A673 (cell line): ENCODE measurements at regions not wholly inside any gene's neighbourhood (a gene's known extent, or its start where the extent isn't known, plus 50 kb on each side); places are given as distances from the start of the nearest gene placed in this dataset.
"Not testable (repeated sequence)": the region's sequence is repeated elsewhere in the genome, so short reads cannot be mapped to it uniquely, and the experiment has no call there.

Source experiments
- BruUV-seq: library from RNA; stranded (reverse); fragments of 400-500 nt; replicated peaks from 2 replicates; lab custom pipeline; 2021; lab: Mats Ljungman, UMichigan
- CTCF ChIA-PET: fragments of 300-600 bp; sonication (Branson Sonifier 250); formaldehyde crosslinking; loops from one replicate; lab custom pipeline; 2022; ENCODE audit warnings: antibody characterized with exemption; lab: Charles Lee
- POLR2A ChIA-PET: fragments of 300-600 bp; sonication (Branson Sonifier 250); formaldehyde crosslinking; loops from one replicate; lab custom pipeline; 2022; ENCODE audit warnings: antibody characterized with exemption; ENCODE audit not compliant: low non-redundant PET; lab: Charles Lee
- DNase-seq: peaks from one replicate; pipeline ENCODE4 v3.0.0-alpha.2; 2015; ENCODE audit warnings: low spot score
- H3K27ac ChIP-seq: fragments of 200-600 bp; sonication (generic); 2 replicates; pipeline ENCODE4 v1.5.1; 2016; ENCODE audit warnings: mixed run types, low read depth, mild to moderate bottlenecking, mixed read lengths, antibody characterized with exemption, low read length; ENCODE audit not compliant: poor library complexity, severe bottlenecking
- H3K27me3 ChIP-seq: fragments of 200-600 bp; sonication (generic); replicated peaks from 2 replicates; pipeline ENCODE4 v1.6.1; 2017; ENCODE audit warnings: mixed run types, low read depth, mild to moderate bottlenecking, mixed read lengths, antibody characterized with exemption, low read length; ENCODE audit not compliant: insufficient read depth, poor library complexity
- H3K36me3 ChIP-seq: fragments of 200-600 bp; sonication (generic); 2 replicates; pipeline ENCODE4 v1.6.1; 2016; ENCODE audit warnings: mixed run types, mild to moderate bottlenecking, mixed read lengths, antibody characterized with exemption, low read length; ENCODE audit not compliant: insufficient read depth, poor library complexity, severe bottlenecking
- H3K4me1 ChIP-seq: fragments of 200-600 bp; sonication (generic); 2 replicates; pipeline ENCODE4 v1.6.1; 2017; ENCODE audit warnings: mixed run types, mild to moderate bottlenecking, mixed read lengths, antibody characterized with exemption, low read length; ENCODE audit not compliant: insufficient read depth, poor library complexity, severe bottlenecking
- H3K4me3 ChIP-seq: fragments of 200-600 bp; sonication (generic); 2 replicates; pipeline ENCODE4 v1.5.1; 2016; ENCODE audit warnings: low read depth, mixed run types, mild to moderate bottlenecking, mixed read lengths, low read length; ENCODE audit not compliant: poor library complexity, severe bottlenecking
- H3K9me3 ChIP-seq: fragments of 200-600 bp; sonication (generic); 2 replicates; pipeline ENCODE4 v1.6.1; 2016; ENCODE audit warnings: mixed run types, low read depth, mild to moderate bottlenecking, mixed read lengths, antibody characterized with exemption, low read length; ENCODE audit not compliant: poor library complexity, severe bottlenecking
- EZH2 ChIP-seq: fragments of 200-600 bp; sonication (generic); IDR thresholded peaks from 2 replicates; pipeline ENCODE4 v1.6.1; 2017; ENCODE audit warnings: borderline replicate concordance, low read depth, mild to moderate bottlenecking, mixed read lengths, antibody characterized with exemption, low read length; ENCODE audit not compliant: poor library complexity, severe bottlenecking
- intact Hi-C: fragments of 100-400 bp; cut with micrococcal nuclease; formaldehyde crosslinking; loops from one replicate; pipeline ENCODE4 v1.10.0; 2022; ENCODE audit not compliant: unreplicated experiment
- TF ChIP-seq, protein P1 (sequence below): fragments of 300-800, 200-600 bp; sonication (generic); conservative IDR thresholded peaks from 2 replicates; pipeline ENCODE4 v1.5.1; 2017; ENCODE audit warnings: low read depth, mild to moderate bottlenecking, antibody characterized with exemption, low read length, moderate library complexity, mixed read lengths

DNA sequence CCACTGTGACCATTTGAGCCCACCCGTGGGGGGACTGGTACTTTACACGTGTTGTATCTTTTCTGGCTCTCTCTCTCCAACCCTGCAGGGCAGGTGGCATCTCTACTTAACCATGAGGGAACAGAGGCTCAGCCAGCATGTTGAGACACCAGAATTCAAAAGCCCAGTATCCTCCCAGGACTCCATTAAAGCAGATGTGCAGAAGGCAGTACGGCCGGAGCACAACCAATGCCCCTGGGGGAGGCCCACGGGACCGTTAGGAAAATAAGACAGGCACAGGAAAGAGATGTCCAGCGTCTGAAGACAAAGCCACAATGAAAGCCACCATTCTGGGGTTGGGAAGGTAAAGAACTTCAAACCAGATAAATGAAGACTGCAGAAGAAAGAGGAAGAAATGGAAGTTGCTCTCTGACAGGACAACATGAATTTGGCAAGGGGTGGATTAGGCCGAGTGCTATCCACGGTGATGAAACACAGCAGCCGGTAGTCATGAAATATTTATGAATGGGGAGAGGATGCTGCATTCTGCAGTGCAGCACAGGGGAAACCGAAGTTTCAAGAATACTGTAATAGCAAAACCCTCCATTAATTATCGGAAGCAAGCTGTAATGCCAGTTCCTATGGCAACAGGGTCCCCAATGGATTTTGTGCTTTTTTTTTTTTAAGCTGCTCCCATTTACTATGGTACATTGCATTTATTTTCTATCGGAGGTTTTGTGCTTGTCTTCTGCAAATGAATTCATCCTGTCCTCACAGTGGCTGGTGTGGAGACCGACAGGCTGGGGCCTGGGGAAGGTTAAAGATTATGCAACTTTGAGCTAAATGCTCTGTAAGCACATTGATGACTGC is 179.4 kb downstream of the NRN1 start:
- intact Hi-C loops, result loop anchor here (10.0 kb wide), 1 partner anchor 168 kb away; no protein-coding TSS in a partner anchor
- Histone ChIP-seq H3K36me3 (no peaks in the 10 kb centered on the region), H3K27ac (no peak overlapping the region), H3K4me1 (peaks cover 10% of the 10 kb centered on the region), H3K27me3 (no peaks in the 10 kb centered on the region), H3K4me3 (no peak overlapping the region), H3K9me3 (no peaks in the 10 kb centered on the region)
- CTCF ChIA-PET, result no interaction called here
- POLR2A ChIA-PET, result no interaction called here
- no TSS peak for BruUV-seq
- peak; percentile 53 for DNase-seq
- TF ChIP-seq, protein P1, sequence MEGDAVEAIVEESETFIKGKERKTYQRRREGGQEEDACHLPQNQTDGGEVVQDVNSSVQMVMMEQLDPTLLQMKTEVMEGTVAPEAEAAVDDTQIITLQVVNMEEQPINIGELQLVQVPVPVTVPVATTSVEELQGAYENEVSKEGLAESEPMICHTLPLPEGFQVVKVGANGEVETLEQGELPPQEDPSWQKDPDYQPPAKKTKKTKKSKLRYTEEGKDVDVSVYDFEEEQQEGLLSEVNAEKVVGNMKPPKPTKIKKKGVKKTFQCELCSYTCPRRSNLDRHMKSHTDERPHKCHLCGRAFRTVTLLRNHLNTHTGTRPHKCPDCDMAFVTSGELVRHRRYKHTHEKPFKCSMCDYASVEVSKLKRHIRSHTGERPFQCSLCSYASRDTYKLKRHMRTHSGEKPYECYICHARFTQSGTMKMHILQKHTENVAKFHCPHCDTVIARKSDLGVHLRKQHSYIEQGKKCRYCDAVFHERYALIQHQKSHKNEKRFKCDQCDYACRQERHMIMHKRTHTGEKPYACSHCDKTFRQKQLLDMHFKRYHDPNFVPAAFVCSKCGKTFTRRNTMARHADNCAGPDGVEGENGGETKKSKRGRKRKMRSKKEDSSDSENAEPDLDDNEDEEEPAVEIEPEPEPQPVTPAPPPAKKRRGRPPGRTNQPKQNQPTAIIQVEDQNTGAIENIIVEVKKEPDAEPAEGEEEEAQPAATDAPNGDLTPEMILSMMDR, result no peak
- TF ChIP-seq EZH2, result no peak

DNA sequence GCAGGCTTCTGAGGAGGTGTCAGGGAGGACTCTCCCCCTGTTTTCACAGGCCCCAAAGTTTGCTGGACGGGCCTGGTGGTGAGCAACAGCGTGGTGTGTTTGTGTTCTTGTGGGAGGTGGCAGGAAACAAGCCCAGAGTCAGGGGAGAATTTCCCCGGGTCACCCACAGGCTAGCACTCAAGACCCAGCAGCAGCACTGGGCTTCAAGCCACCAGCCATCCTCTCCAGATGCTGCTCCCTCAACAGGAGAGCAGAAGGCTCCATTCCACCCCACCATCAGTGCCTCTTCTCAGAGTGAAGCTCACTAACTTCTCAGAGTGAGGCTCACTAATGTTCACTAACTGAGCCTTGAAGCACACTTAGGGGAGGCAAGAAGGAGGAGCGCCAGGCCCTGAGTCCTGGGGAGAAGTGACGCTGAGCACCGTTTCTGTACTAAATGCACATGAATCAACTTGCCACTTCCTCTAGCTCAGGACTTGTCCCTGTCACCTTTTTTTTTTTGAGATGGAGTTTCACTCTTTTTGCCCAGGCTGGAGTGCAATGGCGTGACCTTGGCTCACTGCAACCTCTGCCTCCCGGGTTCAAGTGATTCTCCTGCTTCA is 182.2 kb downstream of the NRN1 start:
- H3K36me3 ChIP-seq, CTCF ChIA-PET, BruUV-seq, POLR2A ChIA-PET, H3K27ac ChIP-seq, H3K9me3 ChIP-seq, DNase-seq, H3K27me3 ChIP-seq, H3K4me1 ChIP-seq, H3K4me3 ChIP-seq: not testable (repeated sequence)
- intact Hi-C loops, result loop anchor here (10.0 kb wide), 1 partner anchor 170 kb away; no protein-coding TSS in a partner anchor
